PC-3 (cell line): ENCODE measurements at regions not wholly inside any gene's neighbourhood (a gene's known extent, or its start where the extent isn't known, plus 50 kb on each side); places are given as distances from the start of the nearest gene placed in this dataset. TPM values are rescaled to one million over a fixed set of nuclear protein-coding genes. Genes with fewer than 3 reads are reported as not detected.

ENCODE experiments used
- ATAC-seq: fragments of 200-7000 bp; cut with Tn5 transposase; 2 replicates; pipeline ENCODE4 v1.9.1; 2020; ENCODE audit warnings: mild to moderate bottlenecking, moderate library complexity
- BruUV-seq: library from RNA; stranded (reverse); fragments of 400-500 nt; replicated peaks from 2 replicates; lab custom pipeline; 2021; lab: Mats Ljungman, UMichigan
- CTCF ChIA-PET: fragments of 300-600 bp; sonication (Branson Sonifier 250); formaldehyde crosslinking; loops from one replicate; lab custom pipeline; 2022; ENCODE audit warnings: antibody characterized with exemption; lab: Charles Lee
- POLR2A ChIA-PET: fragments of 300-600 bp; sonication (Branson Sonifier 250); formaldehyde crosslinking; loops from one replicate; lab custom pipeline; 2022; ENCODE audit warnings: antibody characterized with exemption; ENCODE audit not compliant: unreplicated experiment; lab: Charles Lee
- DNase-seq: peaks from one replicate; pipeline ENCODE4 v3.0.0-alpha.2; 2015
- H2AFZ ChIP-seq: fragments of 300-600 bp; sonication (generic); 2 replicates; pipeline ENCODE4 v1.6.0; 2016; ENCODE audit warnings: antibody characterized with exemption, low read length
- H3F3A ChIP-seq: fragments of 300-600 bp; sonication (generic); one replicate; pipeline ENCODE4 v1.6.0; 2017; ENCODE audit warnings: antibody characterized with exemption, low read length, control low read depth, mild to moderate bottlenecking; ENCODE audit not compliant: unreplicated experiment
- H3K27ac ChIP-seq: fragments of 300-600 bp; sonication (generic); 2 replicates; pipeline ENCODE4 v1.5.1; 2016; ENCODE audit warnings: mild to moderate bottlenecking, low read length
- H3K27me3 ChIP-seq: fragments of 300-600 bp; sonication (generic); 2 replicates; pipeline ENCODE4 v1.6.1; 2016; ENCODE audit warnings: low read length, mixed read lengths
- H3K36me3 ChIP-seq: fragments of 300-600 bp; sonication (generic); 2 replicates; pipeline ENCODE4 v1.6.1; 2016; ENCODE audit warnings: low read depth, mixed run types, low read length, mixed read lengths
- H3K4me1 ChIP-seq: fragments of 300-600 bp; sonication (generic); 2 replicates; pipeline ENCODE4 v1.5.1; 2016; ENCODE audit warnings: low read length; ENCODE audit not compliant: insufficient read depth
- H3K4me2 ChIP-seq: fragments of 300-600 bp; sonication (generic); 2 replicates; pipeline ENCODE4 v1.6.0; 2016; ENCODE audit warnings: low read length
- H3K4me3 ChIP-seq: fragments of 300-600 bp; sonication (generic); 2 replicates; pipeline ENCODE4 v1.5.1; 2016; ENCODE audit warnings: mild to moderate bottlenecking, low read length, mixed read lengths
- H3K79me2 ChIP-seq: fragments of 300-600 bp; sonication (generic); 2 replicates; pipeline ENCODE4 v1.6.1; 2017; ENCODE audit warnings: low read length, mixed read lengths
- H3K9ac ChIP-seq: fragments of 300-600 bp; sonication (generic); 2 replicates; pipeline ENCODE4 v1.6.0; 2016; ENCODE audit warnings: mild to moderate bottlenecking, low read length
- H3K9me2 ChIP-seq: fragments of 300-600 bp; sonication (generic); replicated peaks from 2 replicates; pipeline ENCODE4 v1.6.1; 2016; ENCODE audit warnings: mixed run types, low read length, mixed read lengths
- H3K9me3 ChIP-seq: fragments of 300-600 bp; sonication (generic); 2 replicates; pipeline ENCODE4 v1.6.1; 2016; ENCODE audit warnings: low read length, mixed read lengths
- H4K20me1 ChIP-seq: fragments of 300-600 bp; sonication (generic); 2 replicates; pipeline ENCODE4 v1.6.1; 2016; ENCODE audit warnings: low read length, mixed read lengths
- CTCF ChIP-seq: fragments of 300-600 bp; sonication (generic); conservative IDR thresholded peaks from 2 replicates; pipeline ENCODE4 v1.5.1; 2017; ENCODE audit warnings: antibody characterized with exemption, low read depth, mild to moderate bottlenecking, low read length
- EZH2 ChIP-seq: fragments of 300-600 bp; sonication (generic); IDR thresholded peaks from one replicate; pipeline ENCODE4 v1.6.1; 2017; ENCODE audit warnings: antibody characterized with exemption, mild to moderate bottlenecking, low read length; ENCODE audit not compliant: unreplicated experiment
- EZH2phosphoT487 ChIP-seq: fragments of 300-600 bp; sonication (generic); IDR thresholded peaks from 2 replicates; pipeline ENCODE4 v1.6.1; 2018; ENCODE audit warnings: mild to moderate bottlenecking, antibody characterized with exemption, low read length, borderline replicate concordance
- intact Hi-C: fragments of 100-400 bp; cut with micrococcal nuclease; formaldehyde crosslinking; loops from 2 replicates; pipeline ENCODE4 v1.9.0; 2023
- microRNA-seq: library from miRNA; unstranded; fragments of <30 nt; microRNA quantifications from one replicate; pipeline ENCODE4 v1.1.0, GENCODE V29; 2020; ENCODE audit not compliant: unreplicated experiment

DNA sequence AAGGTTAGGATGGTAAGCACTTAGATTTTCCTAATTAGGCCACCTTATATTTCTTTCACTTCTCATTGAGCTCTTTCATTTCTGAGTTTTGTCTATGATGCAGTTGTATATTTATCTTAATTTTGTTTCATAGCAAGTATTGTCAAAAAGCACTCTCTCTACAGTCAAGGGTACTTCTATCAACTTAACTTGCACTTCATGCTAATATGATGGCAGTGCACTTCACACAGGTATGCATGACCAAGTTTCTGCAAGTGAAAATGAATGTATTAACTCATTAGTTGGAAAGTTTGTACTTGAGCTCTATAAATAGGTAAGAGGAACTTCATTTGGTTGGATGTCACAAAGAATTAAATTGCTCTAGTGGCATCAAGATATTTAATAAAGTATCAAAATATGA, 51.5 kb upstream of the CDH19 start:
- no peak for TF ChIP-seq EZH2phosphoT487
- TF ChIP-seq CTCF, result no peak
- no peak for TF ChIP-seq EZH2
- Histone ChIP-seq H3K9me3 (no peaks in the 10 kb centered on the region), H3K27me3 (no peaks in the 10 kb centered on the region), H3F3A (no peaks in the 10 kb centered on the region), H3K36me3 (no peaks in the 10 kb centered on the region), H3K9ac (no peak overlapping the region), H2AFZ (no peak overlapping the region), H4K20me1 (no peaks in the 10 kb centered on the region), H3K9me2 (no peaks in the 10 kb centered on the region), H3K4me3 (no peak overlapping the region), H3K4me1 (no peaks in the 10 kb centered on the region), H3K27ac (no peak overlapping the region), H3K79me2 (no peaks in the 10 kb centered on the region), H3K4me2 (no peak overlapping the region)
- intact Hi-C loops, result no loop called here
- CTCF ChIA-PET, result no interaction called here
- no peak for ATAC-seq
- BruUV-seq, result no TSS peak
- POLR2A ChIA-PET, result no interaction called here
- no peak for DNase-seq

Small RNA genes lying in the stretch of these regions (microRNA-seq; reads per million reads assigned to microRNA genes)
- not detected for gene MIR5011
